ENCODE measurements at regions not wholly inside any gene's neighbourhood (a gene's known extent, or its start where the extent isn't known, plus 50 kb on each side); places are given as distances from the start of the nearest gene placed in this dataset.

DNA sequence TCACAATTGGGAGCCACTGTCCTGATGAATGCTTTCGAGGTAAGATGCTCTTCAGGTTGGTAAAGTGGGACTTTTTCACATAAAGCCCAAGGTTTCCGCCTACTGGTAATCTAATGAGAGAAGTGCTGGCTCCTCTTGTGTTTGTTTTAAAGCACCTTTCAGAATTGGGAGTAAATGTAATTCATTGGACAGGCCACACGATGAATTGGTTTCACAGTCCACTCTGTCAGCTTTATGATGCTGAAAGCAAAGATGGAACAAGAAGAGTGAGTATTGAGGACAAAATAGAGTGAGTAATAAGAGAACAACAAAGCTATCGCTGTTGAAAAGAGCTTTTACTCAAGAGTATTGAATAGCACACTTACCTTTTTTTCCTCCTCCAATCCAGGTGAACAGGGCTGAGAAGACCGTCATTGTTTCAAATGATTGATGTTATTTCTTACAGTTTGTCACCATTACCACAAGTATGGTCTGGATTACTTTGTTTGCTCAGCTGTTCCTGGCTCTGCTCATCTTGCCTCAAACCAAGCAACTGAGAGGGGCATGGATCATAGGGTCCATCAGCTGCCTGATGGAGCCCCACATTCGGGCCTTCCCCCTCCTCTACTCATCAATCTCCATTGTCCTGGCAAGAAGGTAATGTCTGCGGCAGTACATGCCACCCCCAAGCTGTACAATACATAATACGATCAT, 136.1 kb upstream of the CNTN4 start:
- TF ChIP-seq POLR2A (IDR thresholded peaks at IDR 0.05) (no peak), CTCF (IDR thresholded peaks at IDR 0.05) (no peak)
